ENCODE measurements at regions not wholly inside any gene's neighbourhood (a gene's known extent, or its start where the extent isn't known, plus 50 kb on each side); places are given as distances from the start of the nearest gene placed in this dataset.
"Not testable (repeated sequence)": the region's sequence is repeated elsewhere in the genome, so short reads cannot be mapped to it uniquely, and the experiment has no call there.

- peak; percentile 15 for DNase-seq (ENCODE audit: low read depth)
These were observed 244.9 kb downstream of the SP3 start for GRCh38 chr2:173720306-173720705.

DNA sequence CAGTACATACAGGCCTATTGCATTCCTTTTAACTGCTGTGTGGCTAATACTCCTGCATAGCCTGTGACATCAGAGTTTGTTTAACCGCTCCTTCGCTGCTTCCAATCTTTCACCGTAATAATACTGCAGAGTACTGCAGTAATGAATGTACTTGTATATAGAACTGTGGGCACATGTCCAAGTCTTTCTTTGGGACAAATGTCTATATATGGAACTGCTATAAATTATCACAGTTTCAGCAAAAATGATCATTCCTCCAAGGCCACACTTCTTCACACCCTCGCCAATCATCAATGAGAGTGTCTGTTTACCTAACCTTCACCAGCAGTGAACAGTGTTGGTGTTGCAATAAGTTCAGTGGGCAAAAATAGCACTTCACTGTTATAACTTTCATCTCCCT, 230.4 kb downstream of the SP3 start:
- no peak for DNase-seq (ENCODE audit: low read depth)

DNA sequence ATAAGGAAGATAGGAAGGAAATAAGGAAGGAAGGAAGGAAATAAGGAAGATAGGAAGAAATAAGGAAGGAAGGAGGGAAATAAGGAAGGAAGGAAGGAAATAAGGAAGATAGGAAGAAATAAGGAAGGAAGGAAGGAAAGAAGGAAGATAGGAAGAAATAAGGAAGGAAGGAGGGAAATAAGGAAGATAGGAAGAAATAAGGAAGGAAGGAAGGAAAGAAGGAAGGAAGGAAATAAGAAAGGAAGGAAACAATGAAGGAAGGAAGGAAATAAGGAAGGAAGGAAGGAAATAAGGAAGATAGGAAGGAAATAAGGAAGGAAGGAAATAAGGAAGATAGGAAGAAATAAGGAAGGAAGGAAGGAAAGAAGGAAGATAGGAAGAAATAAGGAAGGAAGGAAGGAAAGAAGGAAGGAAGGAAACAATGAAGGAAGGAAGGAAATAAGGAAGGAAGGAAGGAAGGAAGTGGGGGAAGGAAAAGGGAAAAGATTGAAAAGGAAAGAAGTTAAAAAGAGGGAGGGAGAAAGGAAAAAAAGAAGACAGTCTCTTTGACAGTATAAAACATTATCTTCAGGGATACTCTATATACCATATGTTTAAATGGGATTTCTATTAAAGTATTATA, 227.1 kb downstream of the SP3 start:
- DNase-seq (ENCODE audit: low read depth) = not testable (repeated sequence)

GRCh38 chr2:173739006-173739405, 226.2 kb downstream of the SP3 start:
- no peak for DNase-seq (ENCODE audit: low read depth)

GRCh38 chr2:173740639-173741038, 224.5 kb downstream of the SP3 start:
- DNase-seq (ENCODE audit: low read depth) = no peak

GRCh38 chr2:173741759-173742158, 223.4 kb downstream of the SP3 start:
- peak; percentile 17 for DNase-seq (ENCODE audit: low read depth)

- DNase-seq (ENCODE audit: low read depth) = no peak
These were observed 218.1 kb downstream of the SP3 start for GRCh38 chr2:173747035-173747434.

DNA sequence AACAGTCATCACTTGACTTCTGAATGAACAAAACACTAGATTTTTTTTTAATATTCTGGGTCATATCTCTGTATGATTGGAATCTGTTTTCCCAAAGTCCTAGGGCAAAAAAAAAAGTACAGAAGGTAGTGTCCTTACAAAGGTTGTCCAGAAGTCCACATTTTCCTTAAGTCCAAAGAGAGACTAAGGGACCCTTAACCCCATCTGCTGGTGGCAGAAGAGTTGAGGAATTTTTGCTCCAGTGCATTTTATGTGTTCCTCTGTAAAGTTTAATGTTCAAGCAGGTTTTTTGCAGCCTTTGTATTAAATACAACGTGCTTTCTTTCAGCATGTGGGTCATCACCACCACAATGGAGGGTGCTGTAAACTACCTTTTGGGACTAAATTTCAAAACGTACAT, 215.9 kb downstream of the SP3 start:
- DNase-seq (ENCODE audit: low read depth) = peak; percentile 56

DNA sequence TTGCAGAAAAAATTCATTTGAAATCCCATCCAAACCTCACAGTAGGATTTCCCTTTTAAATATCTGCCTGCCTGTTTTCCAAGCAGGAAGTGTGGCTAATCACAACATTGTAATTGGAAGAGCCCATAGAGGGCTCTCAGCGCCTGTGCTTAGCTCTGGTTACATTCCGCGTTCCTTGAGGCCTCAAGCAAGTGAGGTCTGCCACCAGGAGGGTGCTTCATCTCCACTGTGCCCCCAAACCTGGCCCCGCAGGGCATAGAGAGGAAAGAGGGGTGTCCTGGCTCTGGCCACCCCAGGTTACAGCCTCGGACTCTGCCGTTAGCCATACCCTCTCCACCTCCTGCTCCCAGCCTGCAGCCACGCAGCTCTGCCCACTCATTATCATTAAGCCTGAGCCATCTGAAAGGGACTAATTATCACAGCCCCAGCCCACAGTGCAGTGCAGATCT, 214.8 kb downstream of the SP3 start:
- peak; percentile 21 for DNase-seq (ENCODE audit: low read depth)

- DNase-seq (ENCODE audit: low read depth) = no peak
These were observed 214.3 kb downstream of the SP3 start for GRCh38 chr2:173750831-173751230.

- DNase-seq (ENCODE audit: low read depth) = no peak
These were observed 213.8 kb downstream of the SP3 start for GRCh38 chr2:173751245-173751975.

DNA sequence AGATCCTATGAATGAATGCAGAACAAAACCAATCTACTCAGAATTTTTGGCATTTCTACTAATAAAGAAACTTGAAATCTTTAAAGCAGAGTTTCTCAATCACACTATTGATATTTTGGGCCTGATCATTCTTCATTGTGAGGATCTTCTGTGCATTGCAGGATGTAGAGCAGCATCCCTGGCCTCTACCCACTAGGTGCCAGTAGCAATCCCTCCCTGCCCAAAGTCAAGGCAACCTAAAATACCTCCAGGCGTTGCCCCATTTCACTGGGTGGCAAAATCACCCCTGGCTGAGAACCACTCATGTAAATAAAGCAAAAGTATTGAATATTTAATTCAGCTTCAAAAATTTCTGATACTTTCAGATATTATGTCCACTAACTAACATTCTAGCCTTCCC, 213.0 kb downstream of the SP3 start:
- peak; percentile 30 for DNase-seq (ENCODE audit: low read depth)

GRCh38 chr2:173753441-173753840, 211.7 kb downstream of the SP3 start:
- DNase-seq (ENCODE audit: low read depth) = no peak

DNA sequence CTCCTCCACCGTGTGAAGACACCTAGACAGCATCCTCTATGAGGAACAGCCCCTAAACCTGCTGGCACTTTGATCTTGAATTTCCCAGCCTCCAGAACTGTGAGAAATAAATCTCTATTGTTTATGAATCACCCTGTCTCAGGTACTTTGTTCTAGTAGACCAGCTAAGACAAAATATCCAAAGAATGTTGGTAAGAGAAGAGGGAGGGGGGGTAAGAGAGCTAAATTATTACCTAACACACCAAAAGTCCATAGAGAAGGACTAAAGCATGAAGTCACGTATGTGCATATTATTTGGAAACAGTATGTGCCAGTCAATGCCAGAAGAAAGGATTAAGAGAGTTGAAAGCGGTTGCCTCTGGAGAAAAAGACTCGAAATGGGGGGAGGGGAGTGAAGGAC, 211.0 kb downstream of the SP3 start:
- DNase-seq (ENCODE audit: low read depth) = no peak

- no peak for DNase-seq (ENCODE audit: low read depth)
These were observed 210.3 kb downstream of the SP3 start for GRCh38 chr2:173754837-173755236.

DNA sequence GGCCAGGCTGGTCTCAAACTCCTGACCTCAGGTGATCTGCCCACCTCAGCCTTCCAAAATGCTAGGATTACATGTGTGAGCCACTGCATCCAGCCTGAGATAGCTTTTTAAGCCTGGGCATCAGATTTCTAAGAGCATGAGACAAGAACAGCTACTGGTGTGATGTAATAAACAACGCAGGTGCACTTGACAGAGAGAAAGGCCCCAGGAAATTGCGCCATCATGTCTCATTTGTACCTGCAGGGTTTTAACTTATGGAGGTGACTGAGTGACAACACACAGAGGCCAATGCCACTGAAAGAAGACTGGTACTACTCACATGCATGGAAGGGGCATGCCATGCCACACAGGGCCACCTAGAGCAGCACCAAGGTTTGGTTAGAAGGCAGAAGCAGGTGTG, 209.4 kb downstream of the SP3 start:
- no peak for DNase-seq (ENCODE audit: low read depth)

GRCh38 chr2:173759959-173760358, 205.2 kb downstream of the SP3 start:
- no peak for DNase-seq (ENCODE audit: low read depth)

DNA sequence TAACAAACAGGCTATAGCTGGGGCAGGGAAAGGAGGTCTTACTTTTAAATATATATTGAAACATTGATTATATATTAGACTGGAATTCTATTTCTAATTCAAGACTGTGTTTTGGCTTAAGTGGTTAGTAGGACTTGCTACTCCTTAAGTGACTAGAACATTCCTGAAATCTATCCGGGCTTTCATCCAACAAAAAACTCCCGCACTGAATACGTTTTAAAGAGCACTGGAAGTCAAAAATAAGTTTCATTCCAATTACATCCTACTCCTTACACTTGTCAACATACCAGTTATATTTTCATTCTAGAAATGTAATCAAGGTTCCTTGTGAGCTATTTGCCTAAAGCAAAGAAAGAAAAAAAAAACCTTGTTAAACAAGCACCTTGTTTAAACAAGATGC, 204.6 kb downstream of the SP3 start:
- no peak for DNase-seq (ENCODE audit: low read depth)

GRCh38 chr2:173761603-173762119, 203.5 kb downstream of the SP3 start:
- DNase-seq (ENCODE audit: low read depth) = no peak

- no peak for DNase-seq (ENCODE audit: low read depth)
These were observed 203.0 kb downstream of the SP3 start for GRCh38 chr2:173762221-173762620.

- no peak for DNase-seq (ENCODE audit: low read depth)
These were observed 202.3 kb downstream of the SP3 start for GRCh38 chr2:173762864-173763263.

DNA sequence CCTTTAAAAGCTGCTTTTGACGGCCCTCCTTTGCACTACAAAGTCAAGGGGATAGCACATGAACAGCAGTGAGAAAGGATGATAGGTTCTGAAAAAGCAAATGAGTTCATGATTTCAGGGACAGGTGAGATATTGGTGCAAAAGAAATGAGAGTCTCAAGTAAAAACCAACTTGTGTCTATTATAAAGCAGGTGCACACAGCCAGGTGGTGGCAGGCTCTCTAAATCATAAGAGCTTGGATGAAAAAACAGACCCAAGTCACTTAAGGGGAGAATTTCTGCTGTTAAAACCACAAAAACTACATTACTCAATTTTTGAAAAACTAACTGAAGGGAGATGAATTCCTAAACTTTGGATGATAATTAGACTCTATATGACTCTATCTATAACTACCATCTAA, 201.5 kb downstream of the SP3 start:
- DNase-seq (ENCODE audit: low read depth) = no peak

- DNase-seq (ENCODE audit: low read depth) = no peak
These were observed 201.1 kb downstream of the SP3 start for GRCh38 chr2:173764094-173764493.
